ENCODE measurements at regions not wholly inside any gene's neighbourhood (a gene's known extent, or its start where the extent isn't known, plus 50 kb on each side); places are given as distances from the start of the nearest gene placed in this dataset.

GRCh38 chr15:96264351-96264798 lies 66.1 kb upstream of the NR2F2 start:
- TF ChIP-seq, protein P1, sequence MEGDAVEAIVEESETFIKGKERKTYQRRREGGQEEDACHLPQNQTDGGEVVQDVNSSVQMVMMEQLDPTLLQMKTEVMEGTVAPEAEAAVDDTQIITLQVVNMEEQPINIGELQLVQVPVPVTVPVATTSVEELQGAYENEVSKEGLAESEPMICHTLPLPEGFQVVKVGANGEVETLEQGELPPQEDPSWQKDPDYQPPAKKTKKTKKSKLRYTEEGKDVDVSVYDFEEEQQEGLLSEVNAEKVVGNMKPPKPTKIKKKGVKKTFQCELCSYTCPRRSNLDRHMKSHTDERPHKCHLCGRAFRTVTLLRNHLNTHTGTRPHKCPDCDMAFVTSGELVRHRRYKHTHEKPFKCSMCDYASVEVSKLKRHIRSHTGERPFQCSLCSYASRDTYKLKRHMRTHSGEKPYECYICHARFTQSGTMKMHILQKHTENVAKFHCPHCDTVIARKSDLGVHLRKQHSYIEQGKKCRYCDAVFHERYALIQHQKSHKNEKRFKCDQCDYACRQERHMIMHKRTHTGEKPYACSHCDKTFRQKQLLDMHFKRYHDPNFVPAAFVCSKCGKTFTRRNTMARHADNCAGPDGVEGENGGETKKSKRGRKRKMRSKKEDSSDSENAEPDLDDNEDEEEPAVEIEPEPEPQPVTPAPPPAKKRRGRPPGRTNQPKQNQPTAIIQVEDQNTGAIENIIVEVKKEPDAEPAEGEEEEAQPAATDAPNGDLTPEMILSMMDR (conservative IDR thresholded peaks at IDR 0.05 in 1 of 2, IDR thresholded peaks at IDR 0.05 in 1 of 2; ENCODE audit: extremely low read depth in 1 of 2, insufficient read depth in 1 of 2, low read depth in 1 of 2, low read length in 2 of 2): no peak
- no peak for TF ChIP-seq EZH2 (IDR thresholded peaks at IDR 0.05; ENCODE audit: borderline replicate concordance, low read length)
